ENCODE measurements at regions not wholly inside any gene's neighbourhood (a gene's known extent, or its start where the extent isn't known, plus 50 kb on each side); places are given as distances from the start of the nearest gene placed in this dataset.
"Not testable (repeated sequence)": the region's sequence is repeated elsewhere in the genome, so short reads cannot be mapped to it uniquely, and the experiment has no call there.

DNA sequence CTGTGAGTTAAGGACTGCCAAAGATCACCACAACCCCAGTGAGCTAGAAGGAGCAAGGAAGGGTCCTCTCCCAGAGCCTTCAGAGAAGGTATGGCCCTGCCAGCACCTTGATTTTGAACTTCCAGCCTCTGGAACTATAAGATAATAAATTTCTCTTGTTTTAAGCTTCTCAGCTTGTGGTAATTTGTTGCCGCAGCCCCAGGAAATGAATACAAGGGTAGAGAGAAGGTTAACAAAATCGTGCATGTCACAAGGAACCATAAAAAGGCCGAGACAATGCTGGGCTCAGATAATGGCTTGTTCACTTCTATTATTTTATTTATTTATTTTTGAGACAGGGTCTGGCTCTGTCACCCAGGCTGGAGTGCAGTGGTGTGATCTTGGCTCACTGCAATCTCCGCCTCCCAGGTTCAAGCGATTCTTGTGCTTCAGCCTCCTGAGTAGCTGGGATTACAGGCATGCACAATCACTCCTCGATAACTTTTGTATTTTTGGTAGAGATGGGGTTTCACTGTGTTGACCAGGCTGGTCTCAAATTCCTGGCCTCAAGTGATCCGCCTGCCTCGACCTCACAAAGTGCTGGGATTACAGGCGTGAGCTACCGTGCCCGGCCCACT lies 71.5 kb downstream of the WSB1 start:
- not testable (repeated sequence) for DNase-seq (ENCODE audit: extremely low spot score, insufficient read length, low read depth); FAIRE-seq

DNA sequence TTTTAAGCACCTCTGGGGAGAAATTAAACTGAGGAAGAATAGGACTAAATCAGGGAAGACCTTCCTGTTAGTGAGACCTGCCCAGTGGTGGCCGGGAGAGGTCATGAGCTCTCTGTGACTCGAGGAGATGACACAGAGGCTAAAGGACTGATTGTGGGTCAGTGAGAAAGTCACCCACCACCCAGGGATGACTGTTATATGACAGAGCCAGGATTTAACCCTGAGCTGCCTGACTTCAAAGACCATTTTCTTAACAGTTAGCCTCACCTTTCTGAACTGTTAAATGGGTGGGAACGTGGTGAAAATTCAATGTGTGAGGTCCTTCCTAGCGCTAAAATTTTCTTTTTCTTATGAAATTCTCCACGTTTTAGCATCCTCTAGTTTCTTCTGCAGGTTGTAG lies 72.5 kb downstream of the WSB1 start:
- DNase-seq (ENCODE audit: extremely low spot score, insufficient read length, low read depth) (no peak), FAIRE-seq (no peak)

DNA sequence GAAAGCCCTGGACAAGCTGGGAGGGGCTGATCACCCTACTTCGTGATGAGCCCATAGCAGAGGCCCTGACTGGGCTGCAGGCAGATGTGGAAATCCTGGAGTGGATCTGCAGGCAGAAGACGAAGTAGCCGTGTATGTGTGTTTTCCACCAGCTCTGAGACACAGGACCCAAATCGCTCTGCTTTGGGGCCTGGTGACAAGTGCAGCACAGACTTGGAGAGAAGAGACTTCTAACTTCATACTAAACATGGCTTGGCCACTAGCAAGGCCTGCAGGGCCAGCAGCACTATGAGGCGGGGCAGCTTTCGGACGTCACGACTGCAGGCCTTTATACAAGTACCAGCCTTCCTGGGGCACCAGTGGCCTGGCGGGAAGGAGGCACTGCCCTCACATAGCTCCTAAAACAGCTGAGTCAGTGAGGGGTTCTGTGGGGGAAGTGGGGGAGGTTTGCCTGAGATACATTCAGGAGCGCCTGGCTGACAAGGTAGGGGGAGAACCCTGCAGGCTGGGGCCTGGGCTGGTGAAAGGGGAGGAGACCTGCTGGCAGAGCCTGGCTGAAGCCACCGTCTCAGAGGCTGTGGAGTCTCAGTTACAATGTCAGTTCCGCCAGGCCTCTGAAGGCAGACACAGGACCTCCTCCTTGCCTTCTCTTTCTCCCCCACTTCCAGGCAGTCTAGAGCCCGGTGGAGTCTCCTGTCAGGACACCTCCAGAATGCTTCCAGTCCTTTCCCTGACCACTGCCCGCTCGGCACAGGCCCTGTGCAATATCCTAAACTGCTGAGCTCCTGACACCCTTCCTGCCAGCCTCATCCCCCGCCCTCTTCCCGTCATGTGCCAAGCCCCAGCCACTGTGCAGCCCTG lies 73.4 kb downstream of the WSB1 start:
- no peak for FAIRE-seq
- no peak for DNase-seq (ENCODE audit: extremely low spot score, insufficient read length, low read depth)

DNA sequence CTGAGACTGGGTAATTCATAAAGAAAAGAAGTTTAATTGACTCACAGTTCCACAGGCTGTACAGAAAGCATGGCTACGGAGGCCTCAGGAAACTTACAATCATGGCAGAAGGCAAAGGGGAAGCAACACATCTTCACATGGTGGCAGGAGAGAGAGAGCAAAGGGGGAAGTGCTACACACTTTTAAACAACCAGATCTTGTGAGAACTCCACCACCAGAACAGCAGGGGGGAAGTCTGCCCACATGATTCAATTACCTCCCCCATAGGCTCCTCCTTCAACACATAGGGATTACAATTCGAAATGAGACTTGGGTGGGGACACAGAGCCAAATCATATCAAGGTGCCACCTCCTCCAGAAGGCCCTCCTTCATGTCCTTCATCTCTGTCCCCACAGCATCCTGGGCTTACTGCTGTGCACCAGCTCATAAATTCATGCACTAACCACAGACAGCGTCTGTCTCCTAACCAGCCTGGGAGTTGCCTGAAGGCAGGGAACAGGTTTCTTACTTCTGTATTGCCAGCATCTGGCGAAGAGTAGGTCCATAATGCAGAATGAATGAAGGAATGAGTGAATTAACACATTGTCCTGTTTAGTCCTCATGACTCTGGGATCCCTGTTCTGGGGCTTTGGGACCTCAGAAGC lies 74.4 kb downstream of the WSB1 start:
- DNase-seq (ENCODE audit: extremely low spot score, insufficient read length, low read depth), result no peak
- no peak for FAIRE-seq

DNA sequence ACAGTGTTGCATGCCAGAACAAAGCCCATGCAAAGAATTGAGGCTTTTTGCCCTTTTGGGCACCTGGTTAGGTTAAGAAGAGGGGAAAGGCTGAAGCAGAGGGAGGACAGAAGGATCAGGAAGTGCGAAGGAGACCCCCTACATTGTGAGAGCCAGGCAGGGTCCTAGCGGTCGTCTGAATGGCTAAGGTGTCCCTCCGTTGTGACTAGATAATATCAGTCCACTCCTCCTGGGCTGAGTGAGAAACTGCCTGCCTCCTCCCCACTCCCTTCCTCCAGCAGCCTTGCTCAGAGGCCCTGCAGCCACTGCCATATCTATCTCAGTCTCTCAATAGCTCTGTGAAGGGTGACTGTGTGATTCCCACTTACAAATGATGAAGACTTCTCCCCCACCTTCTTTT lies 75.1 kb downstream of the WSB1 start:
- DNase-seq (ENCODE audit: extremely low spot score, insufficient read length, low read depth) (no peak), FAIRE-seq (no peak)

DNA sequence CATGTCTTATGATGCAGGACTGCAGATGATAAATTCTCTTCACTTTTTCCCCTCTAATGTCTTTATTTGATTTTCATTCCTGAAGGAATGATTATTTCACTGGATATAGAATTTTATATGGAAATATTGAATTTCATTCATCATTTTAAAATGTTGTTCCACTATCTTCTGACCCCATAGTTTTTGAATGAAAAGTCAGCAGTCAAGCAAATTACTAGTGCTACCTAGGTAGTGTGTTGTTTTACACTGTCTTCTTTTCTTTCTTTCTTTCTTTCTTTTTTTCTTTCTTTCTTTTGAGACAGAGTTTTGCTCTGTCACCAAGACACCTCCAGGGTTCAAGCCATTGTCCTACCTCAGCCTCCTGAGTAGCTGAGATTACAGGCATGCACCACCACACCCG lies 76.9 kb downstream of the WSB1 start:
- FAIRE-seq (no peak), DNase-seq (ENCODE audit: extremely low spot score, insufficient read length, low read depth) (no peak)

DNA sequence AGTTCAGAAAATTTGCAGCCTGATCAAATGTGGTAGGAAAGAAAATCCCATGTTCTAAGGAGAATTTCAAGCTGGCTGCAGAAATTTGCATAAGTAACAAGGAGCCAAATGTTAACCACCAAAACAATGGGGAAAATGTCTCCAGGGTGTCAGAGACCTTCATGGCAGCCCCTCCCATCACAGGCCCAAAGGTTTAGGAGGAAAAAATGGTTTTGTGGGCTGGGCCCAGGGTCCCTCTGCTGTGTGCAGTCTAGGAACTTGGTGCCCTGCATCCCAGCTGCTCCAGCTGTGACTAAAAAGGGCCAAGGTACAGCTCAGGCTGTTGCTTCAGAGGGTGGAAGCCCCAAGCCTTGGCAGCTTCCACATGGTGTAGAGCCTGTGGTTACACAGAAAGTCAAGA lies 79.8 kb downstream of the WSB1 start:
- FAIRE-seq; DNase-seq (ENCODE audit: extremely low spot score, insufficient read length, low read depth): not testable (repeated sequence)

DNA sequence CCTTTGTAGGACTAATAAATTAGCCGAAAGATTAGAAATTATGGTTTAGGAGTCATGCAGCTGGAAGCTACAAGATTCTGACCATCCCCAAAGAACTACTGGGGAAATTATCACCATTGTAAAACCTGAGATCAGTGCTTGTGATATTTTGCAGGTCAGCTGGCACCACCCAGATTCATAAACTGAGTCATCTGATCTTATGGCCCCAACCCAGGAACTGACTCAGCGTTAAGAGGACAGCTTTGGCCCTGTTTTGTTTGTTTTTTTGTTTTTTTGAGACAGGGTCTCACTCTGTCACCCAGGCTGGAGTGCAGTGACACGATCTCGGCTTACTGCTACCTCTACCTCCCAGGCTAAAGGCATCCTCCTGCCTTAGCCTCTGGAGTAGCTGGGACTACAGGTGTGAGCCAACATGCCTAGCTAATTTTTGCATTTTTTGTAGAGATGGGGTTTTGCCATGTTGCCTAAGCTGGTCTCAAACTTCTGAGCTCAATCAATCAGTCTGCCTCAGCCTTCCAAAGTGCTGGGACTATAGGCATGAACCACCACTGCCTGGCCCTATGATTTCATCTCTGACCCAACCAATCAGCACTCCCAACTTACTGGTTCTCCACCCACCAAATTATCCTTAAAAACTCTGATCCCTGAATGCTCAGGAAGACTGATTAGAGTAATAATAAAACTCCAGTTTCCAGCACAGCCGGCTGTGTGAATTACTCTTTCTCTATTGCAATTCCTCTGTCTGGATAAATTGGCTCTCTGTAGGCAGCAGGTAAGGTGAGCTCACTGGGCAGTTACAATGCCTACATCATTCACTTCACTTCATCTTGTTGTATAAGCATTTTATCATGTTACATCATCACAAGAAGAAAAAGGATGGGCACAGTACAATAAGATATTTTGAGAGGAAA lies 79.4 kb upstream of the KSR1 start:
- no peak for DNase-seq (ENCODE audit: extremely low spot score, insufficient read length, low read depth)
- FAIRE-seq, result no peak

DNA sequence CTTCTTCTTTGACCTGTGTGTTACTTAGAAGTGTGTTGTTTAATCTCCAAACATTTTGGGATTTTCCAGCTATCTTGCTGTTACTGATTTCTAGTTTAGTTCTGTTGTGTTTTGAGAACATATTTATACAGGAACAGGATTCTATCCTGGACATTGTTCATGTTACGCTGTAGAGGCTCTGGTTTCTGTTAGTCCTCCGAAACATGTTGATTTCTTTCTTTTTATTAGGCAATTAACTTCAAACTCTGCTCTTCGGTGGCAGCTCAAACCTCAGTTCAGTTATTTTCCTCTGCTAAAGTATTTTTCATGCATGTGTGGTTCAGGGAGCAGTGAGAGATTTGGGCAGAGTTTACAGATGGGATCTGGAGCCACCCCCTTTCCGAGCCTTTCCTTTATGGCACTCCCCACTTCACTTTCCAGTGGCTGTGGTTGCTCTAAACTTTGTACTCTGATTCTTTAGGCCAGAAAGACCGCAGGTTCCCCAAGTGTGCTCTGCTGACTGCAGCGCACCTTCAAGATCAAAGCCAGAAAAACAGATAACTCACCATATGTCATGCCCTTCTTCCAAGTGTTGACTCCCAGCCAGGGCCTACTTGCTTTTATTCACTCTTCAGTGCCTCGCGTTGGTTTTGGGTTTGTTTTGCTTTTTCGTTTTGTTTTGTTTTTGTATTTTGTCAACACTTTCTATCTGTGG lies 77.6 kb upstream of the KSR1 start:
- FAIRE-seq (no peak), DNase-seq (ENCODE audit: extremely low spot score, insufficient read length, low read depth) (no peak)

DNA sequence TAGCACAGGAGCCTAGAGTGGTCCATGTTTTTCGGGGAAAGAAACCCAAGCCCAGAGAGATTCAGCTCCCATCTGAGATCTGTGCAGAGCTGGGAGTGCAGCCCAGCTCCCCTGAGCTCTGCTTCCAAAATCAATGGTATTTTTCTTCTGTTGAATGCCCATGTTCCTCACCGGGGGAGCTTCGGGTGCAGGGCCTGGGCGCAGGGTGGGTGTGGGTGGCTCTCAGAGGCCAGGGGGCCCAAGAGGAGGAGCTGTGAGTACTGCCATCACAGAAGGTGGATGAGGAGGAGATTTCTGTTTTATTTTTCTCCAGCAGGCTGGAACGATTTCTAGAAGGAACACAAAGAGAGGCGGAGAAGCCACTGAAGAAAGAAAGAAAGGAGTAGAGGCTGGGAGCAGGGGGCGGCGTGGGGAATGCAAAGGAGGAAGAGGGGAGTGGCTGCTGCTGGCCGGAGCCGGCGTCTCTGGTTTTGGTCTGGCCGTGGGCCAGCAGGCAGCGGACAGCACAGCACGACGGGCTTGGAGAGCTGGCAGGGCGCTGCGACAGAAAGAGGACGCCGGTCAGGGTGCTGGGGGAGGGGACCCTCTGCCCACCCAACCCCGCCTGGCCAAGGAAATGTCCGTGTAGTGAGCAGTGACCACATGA lies 76.2 kb upstream of the KSR1 start:
- FAIRE-seq (no peak), DNase-seq (ENCODE audit: extremely low spot score, insufficient read length, low read depth) (no peak)

DNA sequence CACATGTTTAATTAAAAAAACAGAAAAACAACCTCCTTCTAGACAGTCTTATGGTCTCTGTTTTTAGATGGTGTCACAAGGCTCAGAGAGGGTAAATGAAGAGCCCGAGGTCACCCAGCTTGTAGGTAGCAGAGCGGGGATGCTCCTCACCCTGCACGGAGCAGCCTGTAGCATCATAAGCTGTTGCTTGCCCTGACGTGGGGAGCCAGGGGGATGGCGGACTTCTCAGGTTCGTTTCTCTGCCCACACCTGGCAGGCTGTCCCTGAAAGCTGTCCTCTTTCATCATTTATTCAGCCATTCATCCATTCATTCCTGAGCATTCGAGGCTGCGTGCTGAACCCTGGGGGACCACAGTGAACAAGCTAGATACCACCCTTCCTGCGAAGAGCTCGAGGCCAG lies 75.7 kb upstream of the KSR1 start:
- FAIRE-seq (no peak), DNase-seq (ENCODE audit: extremely low spot score, insufficient read length, low read depth) (no peak)

DNA sequence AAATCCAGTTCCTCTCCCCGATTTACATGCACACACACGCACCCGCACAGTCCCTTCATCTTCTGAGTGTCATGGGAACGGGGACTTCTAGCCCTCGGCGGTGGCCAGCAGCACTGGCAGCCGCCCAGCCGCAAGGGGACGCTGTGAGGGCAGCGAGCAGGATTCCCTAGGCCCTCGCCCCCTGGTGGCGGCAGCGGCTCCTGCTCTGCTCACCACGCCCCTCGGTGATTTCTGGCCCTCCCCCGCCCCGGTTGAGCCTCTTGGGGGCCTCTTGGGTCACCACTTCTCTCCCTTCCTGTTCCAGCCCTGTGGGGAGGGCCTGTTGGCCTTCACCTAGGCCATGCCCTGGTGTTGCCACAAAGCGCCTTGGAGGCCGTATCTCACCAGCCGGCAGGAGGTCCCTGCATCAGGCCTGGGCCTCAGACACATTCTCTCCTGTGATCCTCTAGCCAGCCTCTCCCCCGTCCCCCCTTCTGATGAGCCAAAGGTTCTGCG lies 75.2 kb upstream of the KSR1 start:
- DNase-seq (ENCODE audit: extremely low spot score, insufficient read length, low read depth) (peak; percentile 81), FAIRE-seq (no peak)

DNA sequence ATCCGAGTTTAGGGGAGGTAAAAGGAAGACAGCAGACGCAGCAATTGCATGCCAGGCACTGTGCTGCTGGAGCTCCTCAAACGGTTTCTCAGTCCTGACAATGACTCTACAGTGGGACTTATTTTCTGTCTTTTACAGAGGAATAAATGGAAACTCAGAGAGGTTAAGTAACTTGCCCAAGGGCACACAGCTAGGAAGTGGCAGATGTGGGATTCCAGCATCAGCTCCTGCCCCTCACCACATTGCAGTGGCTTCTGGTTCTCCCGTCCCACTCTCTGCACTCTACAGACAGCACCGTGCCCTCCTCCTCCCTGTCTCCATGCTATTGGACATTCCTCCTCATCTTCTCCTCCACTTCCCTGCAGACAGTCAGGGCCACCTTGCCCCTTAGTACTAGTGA lies 74.2 kb upstream of the KSR1 start:
- no peak for DNase-seq (ENCODE audit: extremely low spot score, insufficient read length, low read depth)
- FAIRE-seq, result no peak

DNA sequence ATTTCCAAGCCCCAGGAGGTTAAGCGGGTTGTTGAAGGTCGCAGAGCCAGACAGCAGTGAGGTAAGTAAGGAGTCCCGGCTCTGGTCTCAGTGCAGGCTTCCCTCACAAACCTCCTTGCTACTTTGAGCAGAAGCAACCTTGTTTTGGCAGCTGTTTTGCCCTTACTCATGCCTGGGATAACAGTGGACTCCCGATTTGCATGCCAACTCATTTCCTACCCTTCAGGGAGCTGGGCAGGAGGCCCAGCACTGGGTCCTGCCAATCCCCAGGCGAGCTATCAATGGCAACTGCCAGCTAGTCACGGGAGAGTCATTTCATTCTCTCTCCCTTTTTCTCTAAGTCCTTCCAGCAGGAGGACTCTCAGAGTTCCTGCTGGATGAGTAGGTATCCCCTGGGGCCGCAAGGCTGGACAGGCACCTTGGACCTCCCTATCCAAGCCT lies 72.0 kb upstream of the KSR1 start:
- FAIRE-seq, result no peak
- no peak for DNase-seq (ENCODE audit: extremely low spot score, insufficient read length, low read depth)

DNA sequence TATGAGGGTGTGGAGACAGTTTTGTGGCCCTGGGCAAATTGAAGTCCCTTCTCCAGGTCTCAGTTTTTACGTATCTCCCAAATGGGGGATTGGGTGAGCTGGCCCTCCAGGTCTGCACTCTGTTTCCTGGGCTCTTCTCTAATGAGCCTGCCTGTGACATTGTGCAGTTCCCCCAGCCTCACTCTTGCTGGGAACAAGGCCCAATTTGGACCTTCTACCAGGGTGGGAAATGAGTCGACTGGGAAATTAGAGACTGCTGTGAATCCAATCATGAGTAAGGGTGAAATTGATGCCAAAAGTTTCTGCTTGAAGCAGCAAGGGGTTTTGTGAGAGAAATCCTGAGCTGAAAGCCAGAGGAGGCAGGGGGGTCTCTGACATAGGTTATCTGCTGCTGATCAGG lies 71.5 kb upstream of the KSR1 start:
- no peak for DNase-seq (ENCODE audit: extremely low spot score, insufficient read length, low read depth)

DNA sequence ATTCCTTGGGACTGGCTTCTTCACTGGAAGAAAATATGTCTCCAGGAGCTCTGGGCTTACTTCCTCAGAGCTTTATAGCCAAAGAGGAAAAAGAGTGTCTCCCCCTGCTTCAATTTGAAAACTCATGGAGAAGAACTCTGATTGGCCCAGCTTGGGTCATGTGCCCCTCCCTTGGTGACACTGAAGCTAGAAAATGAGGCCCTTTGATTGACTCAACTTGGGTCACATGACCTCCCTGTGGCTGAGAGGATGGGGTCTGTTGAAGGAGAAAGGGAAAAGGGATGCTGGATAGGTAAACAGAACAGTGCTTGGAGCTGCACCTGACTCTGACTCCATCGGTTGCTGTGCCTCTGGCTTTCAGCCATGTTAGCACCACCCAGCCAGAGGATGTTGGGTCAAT lies 70.6 kb upstream of the KSR1 start:
- FAIRE-seq, result no peak
- no peak for DNase-seq (ENCODE audit: extremely low spot score, insufficient read length, low read depth)

More for the DNA sequence above, 71.5 kb upstream of the KSR1 start:
- no peak for FAIRE-seq

DNA sequence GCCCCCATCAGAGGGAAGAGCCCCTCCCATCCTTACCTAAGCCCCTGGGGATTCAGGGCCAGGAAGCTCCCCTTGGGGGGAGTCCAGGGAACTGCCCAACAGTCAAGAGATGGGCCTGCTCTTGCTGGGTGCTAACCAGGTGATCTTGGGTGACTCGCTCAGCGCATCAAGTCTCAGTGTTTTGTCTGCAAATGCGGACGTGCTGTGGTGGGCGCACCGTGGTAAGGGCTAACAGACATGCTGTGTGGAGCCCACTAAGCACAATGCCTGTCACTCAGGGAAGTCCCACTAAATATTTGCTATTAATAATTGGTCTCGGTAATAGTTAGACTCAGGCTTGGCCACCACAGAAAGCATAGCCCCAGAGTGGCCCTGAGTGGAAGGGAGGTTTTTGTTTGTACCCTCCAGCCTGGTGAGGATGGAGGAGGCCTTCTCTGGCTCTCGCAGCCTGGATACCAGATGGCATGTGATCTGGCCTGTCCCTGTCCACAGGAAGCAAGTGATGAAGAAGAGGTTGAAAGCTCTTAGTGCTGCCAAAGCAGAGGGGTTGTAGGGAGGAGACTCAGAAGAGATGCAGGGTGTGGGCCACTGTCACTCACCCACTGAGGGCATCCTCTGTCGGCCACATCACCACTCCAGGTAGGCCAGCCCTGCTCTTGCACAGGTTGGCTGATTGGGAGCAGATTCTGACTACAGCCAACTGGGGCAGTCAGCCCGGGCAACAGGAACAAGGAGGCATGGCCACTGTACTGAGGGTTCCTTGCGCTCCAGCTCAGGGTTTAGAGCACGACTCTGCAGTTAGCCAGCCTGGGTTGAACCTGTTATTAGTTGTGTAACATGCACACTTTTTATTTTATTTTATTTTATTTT lies 69.8 kb upstream of the KSR1 start:
- FAIRE-seq, result no peak
- no peak for DNase-seq (ENCODE audit: extremely low spot score, insufficient read length, low read depth)

DNA sequence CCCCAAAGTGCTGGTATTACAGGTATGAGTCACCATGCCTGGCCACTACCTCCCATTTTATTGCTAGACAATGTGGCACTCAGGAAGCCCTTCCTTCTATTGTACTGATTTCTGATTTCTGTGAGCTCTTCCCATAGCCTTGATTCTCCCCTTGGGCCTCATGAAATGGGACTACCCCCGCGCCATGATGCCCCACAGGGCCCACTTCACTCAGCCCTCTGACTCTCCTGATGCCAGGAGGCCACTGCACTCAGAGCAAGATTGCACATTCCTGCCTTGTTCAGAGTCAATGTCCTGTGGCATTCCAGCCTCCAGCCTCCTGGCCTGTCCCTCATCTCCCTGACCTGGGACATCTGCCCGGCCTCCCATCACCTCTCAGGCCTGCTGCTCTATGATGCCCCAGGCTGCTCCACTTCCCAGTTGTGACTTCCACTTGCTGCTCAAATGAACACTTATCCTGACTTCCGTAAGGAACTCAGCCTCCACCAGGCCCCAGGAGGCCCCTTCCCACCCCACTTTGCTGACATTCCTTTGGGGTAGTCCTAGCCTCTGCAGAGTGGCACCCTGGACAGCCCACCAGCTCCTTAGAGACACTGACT lies 66.6 kb upstream of the KSR1 start:
- DNase-seq (ENCODE audit: extremely low spot score, insufficient read length, low read depth) (no peak), FAIRE-seq (no peak)

All from GM18507 (cell line).